GM21723 (cell line): ENCODE measurements at regions not wholly inside any gene's neighbourhood (a gene's known extent, or its start where the extent isn't known, plus 50 kb on each side); places are given as distances from the start of the nearest gene placed in this dataset.

ENCODE experiments used
- ATAC-seq: cut with Tn5 transposase; IDR thresholded peaks from one replicate; pipeline ENCODE4 v1.9.1; 2021; ENCODE audit warnings: mild to moderate bottlenecking, moderate library complexity; ENCODE audit not compliant: unreplicated experiment

- no peak for ATAC-seq
Observed at GRCh38 chr16:66267292-66268014, 99.0 kb upstream of the CDH5 start.

GRCh38 chr16:66266436-66267291 is 99.8 kb upstream of the CDH5 start:
- no peak for ATAC-seq

- ATAC-seq, result no peak
Observed at GRCh38 chr16:66265556-66266141, 100.8 kb upstream of the CDH5 start.

- ATAC-seq, result no peak
Observed at GRCh38 chr16:66265048-66265415, 101.5 kb upstream of the CDH5 start.

GRCh38 chr16:66264311-66265047 is 102.0 kb upstream of the CDH5 start:
- no peak for ATAC-seq

- ATAC-seq, result no peak
Observed at GRCh38 chr16:66263973-66264310, 102.5 kb upstream of the CDH5 start.

- no peak for ATAC-seq
Observed at GRCh38 chr16:66263168-66263972, 103.1 kb upstream of the CDH5 start.

- no peak for ATAC-seq
Observed at GRCh38 chr16:66262253-66263167, 104.0 kb upstream of the CDH5 start.

- ATAC-seq, result no peak
Observed at GRCh38 chr16:66261826-66262225, 104.7 kb upstream of the CDH5 start.

GRCh38 chr16:66260522-66261254 is 105.8 kb upstream of the CDH5 start:
- no peak for ATAC-seq

GRCh38 chr16:66258916-66259845 is 107.3 kb upstream of the CDH5 start:
- ATAC-seq, result no peak

- ATAC-seq, result no peak
Observed at GRCh38 chr16:66256919-66257318, 109.6 kb upstream of the CDH5 start.

GRCh38 chr16:66255647-66256046 is 110.8 kb upstream of the CDH5 start:
- ATAC-seq, result no peak

GRCh38 chr16:66254751-66255150 is 111.7 kb upstream of the CDH5 start:
- no peak for ATAC-seq

GRCh38 chr16:66254106-66254505 is 112.4 kb upstream of the CDH5 start:
- no peak for ATAC-seq

GRCh38 chr16:66251476-66252160 is 114.9 kb upstream of the CDH5 start:
- no peak for ATAC-seq
